GM18951 (cell line): ENCODE measurements at regions not wholly inside any gene's neighbourhood (a gene's known extent, or its start where the extent isn't known, plus 50 kb on each side); places are given as distances from the start of the nearest gene placed in this dataset.
"Not testable (repeated sequence)": the region's sequence is repeated elsewhere in the genome, so short reads cannot be mapped to it uniquely, and the experiment has no call there.

ENCODE experiments used
- POLR2A ChIP-seq: IDR thresholded peaks from 4 replicates; pipeline ENCODE4 v1.6.1; 2011; ENCODE audit warnings: mild to moderate bottlenecking; ENCODE audit not compliant: insufficient read length, insufficient read depth; ENCODE audit errors: extremely low read depth
- in situ Hi-C: fragments of 300-500 bp; cut with MboI; formaldehyde crosslinking; loops from one replicate; pipeline ENCODE4 v1.12.0; 2022; ENCODE audit warnings: low sequenced_read_pairs, mixed read lengths, inconsistent platforms; ENCODE audit not compliant: unreplicated experiment

- in situ Hi-C loops = loop anchor here (25.0 kb wide), 1 partner anchor 577 kb away; no protein-coding TSS in a partner anchor
Observed at GRCh38 chr18:59063912-59064311, 75.8 kb upstream of the SEC11C start.

DNA sequence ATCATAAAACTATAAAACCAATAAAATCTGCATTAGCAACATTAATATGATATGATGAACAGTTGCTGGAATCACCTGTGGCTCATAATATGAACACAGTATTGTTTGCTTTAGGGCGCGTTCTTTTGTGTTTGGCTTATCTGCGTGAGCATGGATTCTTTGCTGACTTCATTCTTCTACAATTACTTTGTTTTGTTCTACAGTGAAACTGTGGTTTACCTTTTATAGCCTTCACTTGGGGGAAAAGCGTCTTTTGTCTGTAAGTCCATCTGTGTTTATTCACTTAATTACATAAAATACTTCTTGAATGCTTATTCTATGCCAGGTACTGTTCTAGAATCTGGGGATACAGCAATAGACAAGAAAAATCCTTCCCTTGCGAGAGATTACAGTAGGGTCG is 74.0 kb upstream of the SEC11C start:
- in situ Hi-C loops = loop anchor here (25.0 kb wide), 1 partner anchor 578 kb away; no protein-coding TSS in a partner anchor
- no peak for TF ChIP-seq POLR2A

More at GRCh38 chr18:59063912-59064311, 75.8 kb upstream of the SEC11C start:
- no peak for TF ChIP-seq POLR2A

DNA sequence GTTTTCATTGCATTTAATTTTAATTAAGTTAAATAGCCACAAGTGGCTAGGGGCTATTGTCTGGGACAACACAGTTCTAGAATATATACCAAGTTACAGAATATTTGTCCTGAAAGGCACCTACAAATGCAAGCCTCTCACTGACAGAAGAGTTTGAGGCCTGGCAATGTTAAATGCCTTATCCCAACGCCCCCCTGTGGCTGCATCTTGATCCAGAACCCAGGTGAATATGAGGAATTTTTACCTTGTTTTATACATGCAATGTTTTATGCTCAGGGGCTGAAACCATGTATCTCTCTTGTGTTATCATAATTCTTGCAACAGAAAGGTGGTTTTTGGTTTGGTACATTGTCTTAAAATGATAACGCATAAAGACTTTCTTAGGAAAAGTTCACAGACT is 71.8 kb upstream of the SEC11C start:
- in situ Hi-C loops = loop anchor here (25.0 kb wide), 1 partner anchor 581 kb away; no protein-coding TSS in a partner anchor

DNA sequence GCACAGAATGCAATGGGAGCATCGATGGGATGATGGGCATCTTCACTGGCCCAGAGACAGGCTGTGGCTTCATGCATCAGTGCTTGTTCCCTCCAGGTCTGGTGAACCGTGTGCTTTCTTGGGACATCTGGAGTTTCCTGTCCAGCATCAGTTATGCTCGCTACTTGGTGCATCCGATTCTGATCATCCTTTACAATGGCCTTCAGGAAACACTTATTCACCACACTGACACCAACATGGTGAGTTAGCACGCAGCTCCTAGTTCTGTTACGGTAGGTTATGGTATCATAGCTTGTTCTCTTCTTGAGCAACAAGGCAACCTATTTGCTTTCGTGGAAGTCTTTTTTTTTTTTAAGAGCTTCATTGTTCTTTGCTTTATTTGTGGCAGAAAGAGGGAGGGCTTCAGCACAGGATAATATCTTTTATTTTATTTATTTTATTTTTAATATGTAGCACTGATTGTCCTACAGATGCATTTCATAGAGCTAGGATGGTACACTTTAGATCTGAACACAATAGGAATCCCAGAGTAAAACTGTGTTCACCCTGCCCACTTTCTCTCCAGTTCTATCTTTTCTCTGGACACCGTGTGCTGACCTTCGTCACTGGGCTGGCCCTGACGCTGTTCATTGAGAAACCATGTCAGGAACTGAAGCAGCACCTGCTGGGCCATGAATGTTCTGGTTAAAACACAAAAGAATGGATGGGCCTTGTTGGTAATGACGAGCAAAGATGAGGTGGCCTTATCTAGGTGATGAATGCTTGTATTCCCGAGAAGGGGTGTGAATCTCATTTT is 71.2 kb upstream of the SEC11C start:
- in situ Hi-C loops = loop anchor here (25.0 kb wide), 1 partner anchor 581 kb away; no protein-coding TSS in a partner anchor
- no peak for TF ChIP-seq POLR2A

More for the DNA sequence above, 71.8 kb upstream of the SEC11C start:
- no peak for TF ChIP-seq POLR2A

DNA sequence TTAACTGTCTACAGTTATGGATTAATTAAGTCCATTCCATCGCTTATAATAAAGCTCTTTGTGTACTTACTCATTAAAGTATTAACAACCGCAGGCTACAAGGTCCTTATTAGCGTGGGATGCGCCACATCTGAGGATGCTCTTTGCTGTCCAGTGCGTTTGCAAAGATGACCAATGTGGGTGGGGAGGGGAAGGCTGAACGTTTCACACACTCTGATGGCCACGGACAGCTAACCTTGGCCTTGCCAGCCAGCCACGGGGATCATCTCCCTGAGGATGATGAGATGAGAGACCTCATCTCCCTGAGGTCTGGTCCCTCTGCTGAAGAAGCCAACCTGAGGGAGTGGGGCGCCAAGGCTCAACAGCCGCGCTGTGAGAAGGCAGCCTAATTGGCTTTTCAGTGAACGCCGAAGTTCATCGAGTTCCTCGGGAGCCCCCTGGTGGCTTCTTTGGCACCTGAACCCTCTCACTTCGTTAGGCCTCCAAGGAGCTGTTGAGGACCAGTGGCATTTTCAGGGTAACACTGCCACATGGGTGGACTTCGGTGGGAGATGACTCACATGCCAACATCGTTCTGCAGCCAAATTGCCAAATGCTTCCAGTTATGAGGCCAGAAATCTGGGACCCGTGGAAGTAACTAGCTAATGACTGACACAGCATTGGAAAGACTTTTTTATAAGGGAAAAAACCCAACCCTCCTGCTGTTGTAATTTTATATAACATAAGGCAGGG is 69.3 kb upstream of the SEC11C start:
- in situ Hi-C loops = loop anchor here (25.0 kb wide), 1 partner anchor 583 kb away; no protein-coding TSS in a partner anchor
- TF ChIP-seq POLR2A = no peak

GRCh38 chr18:59072727-59073421 is 66.8 kb upstream of the SEC11C start:
- in situ Hi-C loops = loop anchor here (25.0 kb wide), 1 partner anchor 586 kb away; no protein-coding TSS in a partner anchor
- TF ChIP-seq POLR2A = no peak

- TF ChIP-seq POLR2A = no peak
- in situ Hi-C loops = no loop called here
Observed at GRCh38 chr18:59075923-59076322, 63.8 kb upstream of the SEC11C start.

DNA sequence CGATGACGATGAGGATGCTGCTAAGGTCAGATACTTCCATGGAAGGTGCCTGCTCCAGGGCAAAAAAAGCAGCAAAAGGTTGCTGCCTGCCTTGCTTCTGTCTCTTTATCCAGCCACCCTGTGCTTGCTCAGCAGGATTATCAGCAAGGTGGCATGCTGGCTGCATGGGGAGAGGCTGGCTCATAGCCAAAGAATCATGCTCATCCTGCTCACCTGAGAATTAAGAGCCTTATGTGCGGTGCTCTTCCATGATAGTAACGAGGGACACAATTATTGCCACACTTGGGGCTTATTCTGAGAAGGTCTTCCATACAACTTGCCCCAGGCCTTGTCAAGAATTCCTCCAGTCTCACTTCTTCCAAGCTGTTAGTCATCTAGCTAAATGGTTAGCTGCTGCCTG is 60.4 kb upstream of the SEC11C start:
- TF ChIP-seq POLR2A = no peak
- in situ Hi-C loops = no loop called here

- in situ Hi-C loops = not testable (repeated sequence)
Observed at GRCh38 chr18:59079687-59080501, 59.8 kb upstream of the SEC11C start.

- in situ Hi-C loops = no loop called here
- no peak for TF ChIP-seq POLR2A
Observed at GRCh38 chr18:59083136-59083818, 56.4 kb upstream of the SEC11C start.

- TF ChIP-seq POLR2A = no peak
- in situ Hi-C loops = no loop called here
Observed at GRCh38 chr18:59085126-59085794, 54.4 kb upstream of the SEC11C start.

GRCh38 chr18:59085797-59086196 is 53.9 kb upstream of the SEC11C start:
- TF ChIP-seq POLR2A = no peak
- in situ Hi-C loops = no loop called here

GRCh38 chr18:59086522-59086921 is 53.2 kb upstream of the SEC11C start:
- in situ Hi-C loops = no loop called here
- no peak for TF ChIP-seq POLR2A
